NCI-H774 (cell line): ENCODE measurements at regions not wholly inside any gene's neighbourhood (a gene's known extent, or its start where the extent isn't known, plus 50 kb on each side); places are given as distances from the start of the nearest gene placed in this dataset.

Source experiments
- DNase-seq: peaks from one replicate; lab custom pipeline; 2025; lab: John Stamatoyannopoulos, UW

DNA sequence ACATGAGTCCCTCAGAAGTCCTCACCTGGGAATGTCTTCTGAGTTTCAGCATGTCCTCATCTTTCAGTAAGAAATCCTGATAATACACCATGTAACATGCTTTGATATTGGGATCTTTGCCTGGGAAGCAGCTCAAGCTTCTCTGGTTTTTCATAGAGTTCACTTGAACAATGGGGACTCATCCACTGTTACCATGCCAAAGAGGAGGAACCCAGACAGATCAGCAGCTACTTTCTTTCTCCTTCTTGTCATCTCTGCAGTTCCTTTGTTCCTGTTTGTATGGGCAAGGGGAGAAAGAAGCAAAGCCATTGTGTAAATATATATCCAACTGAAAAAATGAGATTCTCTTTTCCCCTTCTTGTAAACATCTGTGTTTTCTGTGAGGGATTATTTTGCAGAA lies 450.6 kb upstream of the HS3ST5 start:
- DNase-seq: no peak

- no peak for DNase-seq
Measured at GRCh38 chr6:114785235-114786127, 442.7 kb upstream of the HS3ST5 start.

- no peak for DNase-seq
Measured at GRCh38 chr6:114783783-114784182, 441.0 kb upstream of the HS3ST5 start.

DNA sequence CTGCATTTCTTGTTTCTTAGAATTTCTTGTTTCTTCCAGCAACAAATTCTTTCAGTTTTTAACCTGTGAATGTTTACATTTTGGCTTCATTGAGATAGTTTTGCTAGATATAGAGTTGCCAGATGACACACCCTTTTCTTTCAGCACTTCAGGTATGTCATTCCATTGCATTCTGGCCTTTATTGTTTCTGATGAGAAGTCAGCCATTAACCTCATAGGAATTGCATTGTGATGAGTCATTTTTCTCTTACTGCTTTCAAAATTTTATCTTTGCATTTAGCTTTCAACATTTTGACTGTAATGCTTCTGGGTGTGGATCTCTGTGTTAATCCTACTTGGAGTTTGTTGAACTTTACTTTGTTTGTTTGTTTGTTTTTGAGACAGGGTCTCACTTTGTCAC lies 440.3 kb upstream of the HS3ST5 start:
- DNase-seq: no peak

- DNase-seq: no peak
Measured at GRCh38 chr6:114764866-114765265, 422.0 kb upstream of the HS3ST5 start.

- DNase-seq: peak; percentile 50
Measured at GRCh38 chr6:114762145-114762544, 419.3 kb upstream of the HS3ST5 start.

- DNase-seq: peak; percentile 54
Measured at GRCh38 chr6:114747995-114748625, 405.3 kb upstream of the HS3ST5 start.

- no peak for DNase-seq
Measured at GRCh38 chr6:114740547-114740946, 397.7 kb upstream of the HS3ST5 start.

GRCh38 chr6:114739656-114740055 lies 396.8 kb upstream of the HS3ST5 start:
- no peak for DNase-seq

DNA sequence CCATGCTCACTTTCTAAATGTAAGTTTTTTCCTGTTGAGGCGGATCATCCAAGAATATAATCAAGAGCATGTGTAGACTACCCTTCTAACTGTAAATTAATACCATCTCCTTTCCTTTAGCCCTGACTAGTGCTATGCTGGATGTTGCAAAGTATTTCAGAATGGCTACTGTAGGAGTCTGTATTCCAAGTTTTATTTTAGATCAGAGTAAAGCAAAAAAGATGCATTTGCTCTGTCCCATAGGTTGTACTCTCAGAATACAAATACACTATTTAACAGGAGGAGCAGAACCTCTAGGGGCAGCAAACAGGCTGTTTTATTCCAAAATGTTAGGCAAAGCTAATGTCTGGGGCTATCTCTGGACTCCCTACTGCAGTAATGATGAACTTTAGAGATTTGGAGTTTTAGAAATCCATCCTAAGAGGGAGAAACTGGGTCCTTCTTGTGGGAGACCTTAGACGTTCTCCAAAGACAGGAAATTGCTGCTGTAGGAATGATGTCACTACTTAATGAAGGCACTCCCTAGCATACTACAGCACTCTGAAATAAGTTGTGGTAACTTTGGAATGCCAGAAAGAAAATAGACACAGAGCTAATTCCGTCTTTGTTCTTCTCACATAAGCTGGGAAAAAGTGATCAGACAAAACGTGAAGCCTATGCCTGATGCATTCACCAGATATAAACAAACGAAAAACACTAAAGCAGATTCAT lies 392.4 kb upstream of the HS3ST5 start:
- no peak for DNase-seq

DNA sequence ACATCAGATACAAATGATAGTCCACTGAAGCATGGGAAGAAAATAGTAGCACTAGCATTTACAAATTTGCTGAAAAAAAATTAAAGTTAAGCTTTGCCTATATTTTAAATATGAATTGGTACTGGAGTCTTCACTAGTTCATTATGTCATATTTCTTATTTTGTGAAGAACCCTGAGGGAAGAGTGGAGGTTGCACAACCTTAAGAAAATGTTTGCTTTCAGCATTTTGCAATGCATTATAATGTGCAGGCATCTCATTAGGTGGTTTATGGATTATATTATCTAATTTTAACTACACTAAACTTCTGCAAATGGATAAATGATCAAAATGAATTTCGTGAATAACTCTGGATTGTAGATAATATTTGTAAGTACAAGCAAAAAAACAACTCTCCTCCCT lies 390.8 kb upstream of the HS3ST5 start:
- DNase-seq: no peak

DNA sequence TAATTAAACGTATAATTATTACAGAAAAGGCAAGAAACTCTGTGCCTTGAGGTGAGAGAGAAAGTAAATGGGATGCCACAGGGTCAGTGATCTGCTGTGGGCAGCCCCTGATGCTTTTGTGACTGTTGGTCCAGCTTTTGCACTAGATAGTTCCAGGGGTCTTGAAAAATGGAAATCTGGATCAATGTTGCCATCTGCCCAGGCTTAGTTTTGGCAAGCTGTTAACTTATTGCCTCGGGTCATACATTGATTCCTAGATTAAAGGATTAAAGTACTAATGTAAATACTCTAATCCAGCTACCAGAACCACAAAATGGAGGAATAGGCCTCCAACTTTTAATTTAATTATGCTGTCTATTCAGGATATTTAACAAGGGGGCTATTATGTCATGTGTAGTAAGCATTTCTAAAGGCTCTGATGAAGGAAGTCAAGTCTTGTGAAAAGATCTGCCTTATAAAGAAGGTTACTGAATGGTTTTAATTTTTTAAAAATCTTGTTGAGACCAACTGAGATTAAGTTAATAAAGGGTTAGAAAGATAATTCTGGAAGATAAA lies 376.0 kb upstream of the HS3ST5 start:
- DNase-seq: no peak

DNA sequence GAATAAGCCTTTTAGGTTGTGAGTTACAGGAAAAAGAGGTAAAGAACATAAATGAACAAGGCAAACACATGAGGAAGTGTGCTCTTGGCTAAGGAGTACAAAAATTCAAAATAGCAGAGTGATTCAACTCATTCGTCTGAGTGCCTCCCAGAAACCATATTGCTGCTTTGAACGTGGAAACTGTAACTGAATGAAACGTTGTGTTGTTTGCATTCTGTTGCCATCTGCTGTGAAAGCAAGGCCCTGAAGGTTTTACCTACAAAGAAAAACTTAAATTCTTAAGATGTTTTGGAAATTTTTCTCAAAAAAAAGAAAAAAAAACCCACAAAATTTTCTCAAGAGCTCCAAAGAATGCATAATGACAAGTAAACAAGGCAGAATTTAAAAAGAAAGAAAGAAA lies 375.4 kb upstream of the HS3ST5 start:
- DNase-seq: no peak

GRCh38 chr6:114714836-114715507 lies 372.1 kb upstream of the HS3ST5 start:
- DNase-seq: no peak

DNA sequence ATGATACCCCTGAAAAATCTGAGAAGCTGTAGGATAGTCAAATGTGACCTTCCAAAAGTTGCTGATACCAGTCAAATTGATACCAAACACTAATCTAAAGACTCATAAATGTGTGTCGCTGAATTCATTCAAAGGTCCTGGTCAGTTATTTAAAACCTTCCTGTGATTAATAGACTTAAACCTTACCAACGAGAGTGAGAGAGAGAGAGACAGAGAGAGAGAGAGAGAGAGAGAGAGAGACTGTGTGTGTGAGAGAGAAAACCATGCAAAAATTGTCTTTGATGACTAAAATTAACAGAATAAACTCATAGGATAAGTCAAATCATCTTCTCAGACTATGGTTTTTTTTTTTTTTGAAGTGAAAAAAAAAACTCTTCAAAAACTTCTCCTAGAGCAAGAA lies 370.9 kb upstream of the HS3ST5 start:
- no peak for DNase-seq

- no peak for DNase-seq
Measured at GRCh38 chr6:114712129-114712662, 369.4 kb upstream of the HS3ST5 start.

DNA sequence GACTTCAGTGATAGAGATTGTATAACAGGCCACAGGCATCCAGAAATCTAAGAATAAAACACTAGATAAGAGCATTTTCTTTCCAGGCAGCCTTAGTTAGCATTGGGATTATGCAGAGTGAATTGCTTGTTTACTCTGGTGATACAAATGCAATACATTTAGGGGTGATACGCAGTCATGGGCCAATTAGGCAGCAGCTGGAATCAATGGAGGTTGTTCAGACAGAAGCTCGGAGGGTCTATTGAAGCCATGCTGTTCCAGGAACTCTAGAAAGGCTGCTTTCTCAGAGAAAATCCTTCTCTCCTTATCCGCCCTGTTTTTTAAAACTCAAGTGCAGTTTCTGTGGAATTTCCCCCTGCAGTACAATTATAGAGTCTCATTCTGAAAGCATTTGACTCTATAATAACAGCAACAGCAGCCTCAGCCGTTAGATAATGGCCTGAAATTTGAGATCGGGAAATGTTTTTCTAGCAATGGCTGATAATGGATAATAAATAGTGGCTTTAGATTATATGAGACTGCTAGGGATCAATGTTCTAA lies 364.3 kb upstream of the HS3ST5 start:
- peak; percentile 54 for DNase-seq

DNA sequence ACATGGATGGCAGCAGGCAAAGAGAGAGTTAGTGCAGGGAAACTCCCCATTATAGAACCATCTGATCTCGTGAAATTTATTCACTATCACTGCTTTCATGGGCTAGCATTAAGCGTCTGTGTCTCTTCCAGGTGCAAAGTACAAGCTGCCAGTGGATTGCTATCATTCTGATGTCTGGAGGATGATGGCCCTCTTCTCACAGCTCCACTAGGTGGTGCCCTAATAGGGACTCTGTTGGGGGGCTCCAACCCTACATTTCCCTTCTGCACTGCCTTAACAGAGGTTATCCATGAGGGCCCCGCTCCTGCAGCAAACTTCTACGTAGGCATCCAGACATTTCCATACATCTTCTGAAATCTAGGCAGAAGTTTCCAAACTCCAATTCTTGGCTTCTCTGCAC lies 347.8 kb upstream of the HS3ST5 start:
- DNase-seq: no peak

DNA sequence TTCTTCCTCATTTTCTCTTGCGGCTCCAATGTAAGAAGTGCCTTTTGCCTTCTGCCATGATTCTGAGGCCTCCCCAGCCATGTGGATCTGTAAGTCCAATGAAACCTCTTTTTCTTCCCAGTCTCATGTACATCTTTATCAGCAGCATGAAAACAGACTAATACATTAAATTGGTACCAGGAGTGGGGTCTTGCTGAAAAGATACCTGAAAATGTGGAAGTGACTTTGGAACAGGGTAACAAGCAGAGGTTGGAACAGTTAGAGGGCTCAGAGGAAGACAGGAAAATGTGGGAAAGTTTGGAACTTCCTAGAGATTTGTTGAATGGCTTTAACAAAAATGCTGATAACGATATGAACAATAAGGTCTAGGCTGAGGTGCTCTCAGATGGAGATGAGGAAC lies 316.7 kb upstream of the HS3ST5 start:
- DNase-seq: no peak

DNA sequence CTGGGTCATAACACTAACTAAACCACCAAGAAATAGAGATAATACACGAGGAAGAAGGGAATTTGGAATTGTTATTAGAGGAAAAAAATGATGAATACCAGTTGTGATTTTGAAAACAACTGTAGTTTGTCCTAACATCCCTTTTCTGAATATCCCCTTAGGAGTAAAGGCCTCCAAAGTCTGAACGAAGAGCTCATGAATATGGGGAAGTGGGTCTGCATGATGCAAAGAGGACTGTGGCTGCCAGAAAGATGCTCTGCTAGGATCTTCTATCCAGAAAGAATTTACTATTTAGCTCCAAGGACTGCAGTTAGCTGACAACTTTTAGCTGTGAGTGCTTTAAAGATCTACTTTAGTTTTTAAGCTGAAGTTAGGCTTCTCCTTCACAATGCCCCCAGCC lies 308.8 kb upstream of the HS3ST5 start:
- no peak for DNase-seq

DNA sequence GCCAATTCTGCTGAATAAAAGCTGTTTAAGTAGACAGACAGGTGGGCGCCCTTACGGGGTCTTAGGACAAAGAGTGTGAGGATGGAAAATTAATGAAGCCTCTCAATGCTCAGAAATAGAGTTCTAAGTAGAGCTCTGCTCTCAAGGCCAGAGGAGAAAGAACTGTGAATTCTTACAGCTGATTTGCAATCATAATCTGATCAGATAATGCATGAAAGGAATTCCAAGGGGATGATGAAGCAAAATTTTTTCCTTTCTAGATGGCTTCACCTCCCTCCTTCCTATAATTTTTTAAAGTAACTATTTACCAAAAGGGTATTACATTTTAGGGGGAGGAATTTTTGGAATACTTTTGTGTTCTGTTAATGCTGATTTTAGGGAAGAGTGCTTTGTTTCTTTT lies 308.1 kb upstream of the HS3ST5 start:
- no peak for DNase-seq

DNA sequence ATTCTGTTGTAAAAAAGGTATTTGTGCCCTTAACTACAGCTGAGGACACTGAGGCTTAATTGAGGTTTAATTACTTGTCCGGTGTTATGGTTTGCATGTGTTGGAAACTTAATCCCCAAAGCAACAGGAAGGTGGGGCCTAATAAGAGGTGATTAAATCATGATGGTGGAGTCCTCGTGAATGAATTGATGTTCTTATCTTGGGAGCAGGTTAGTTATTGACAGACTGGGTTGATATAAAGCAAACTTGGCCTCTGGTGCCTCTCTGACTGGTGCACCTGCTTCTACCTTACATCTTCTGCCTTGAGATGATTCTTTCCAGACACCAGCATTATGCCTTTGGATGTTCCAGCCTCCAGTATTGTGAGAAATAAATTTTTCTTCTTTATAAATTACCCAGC lies 306.5 kb upstream of the HS3ST5 start:
- DNase-seq: no peak
